Natural killer cell treated with Interleukin-12 subunit alpha and Interleukin-12 subunit beta and Interleukin-15 and Interleukin-18, amount 100 ng/mL, for 72 hours (primary cell): ENCODE measurements at regions not wholly inside any gene's neighbourhood (a gene's known extent, or its start where the extent isn't known, plus 50 kb on each side); places are given as distances from the start of the nearest gene placed in this dataset.
A peak's percentile ranks its signal among the peaks of the same experiment; 100 is the strongest.

ENCODE experiments used
- ATAC-seq, 2 donors: fragments of 150-1000 bp; cut with Tn5 transposase in 1 of 2; sonication (Bioruptor Pico), chemical (Tn5 transposase) in 1 of 2; 2 replicates each; pipeline ENCODE4 v1.10.0; 2021
- DNase-seq: peaks from one replicate; pipeline ENCODE4 v3.0.0; 2022; ENCODE audit warnings: low spot score
- H3K27ac Mint-ChIP-seq, 2 donors: 1 replicate in 1 of 2; 2 replicates in 1 of 2; pipeline ENCODE4 v1.8.0; 2022; ENCODE audit warnings: mixed read lengths in 2 of 2, mild to moderate bottlenecking in 1 of 2, moderate library complexity in 1 of 2
- H3K27me3 Mint-ChIP-seq, 2 donors: 1 replicate in 1 of 2; 2 replicates in 1 of 2; pipeline ENCODE4 v1.8.0; 2022; ENCODE audit warnings: mixed read lengths in 2 of 2
- H3K36me3 Mint-ChIP-seq: one replicate; pipeline ENCODE4 v1.8.0; 2022; ENCODE audit warnings: mixed read lengths
- H3K4me1 Mint-ChIP-seq, 2 donors: 1 replicate in 1 of 2; 2 replicates in 1 of 2; pipeline ENCODE4 v1.8.0; 2022; ENCODE audit warnings: low read depth in 2 of 2, mixed read lengths in 2 of 2, mild to moderate bottlenecking in 1 of 2
- H3K4me3 Mint-ChIP-seq: one replicate; pipeline ENCODE4 v1.8.0; 2022; ENCODE audit warnings: mixed read lengths
- H3K9me3 Mint-ChIP-seq: 2 replicates; pipeline ENCODE4 v1.8.0; 2022; ENCODE audit warnings: mixed read lengths

- Mint-ChIP-seq H3K4me1 (peaks cover 11 to 14% of the 10 kb centered on the region in 2 donors), H3K36me3 (no peaks in the 10 kb centered on the region), H3K9me3 (no peaks in the 10 kb centered on the region), H3K27ac (no peak overlapping the region), H3K27me3 (peaks cover 0 to 2% of the 10 kb centered on the region in 2 donors), H3K4me3 (no peak overlapping the region)
- no peak for DNase-seq
- no peak for ATAC-seq
Measured at GRCh38 chr4:81757691-81758090, 286.0 kb upstream of the RASGEF1B start.

- no peak for DNase-seq
- no peaks in the 10 kb centered on the region for H3K9me3 Mint-ChIP-seq
- peaks cover 11 to 13% of the 10 kb centered on the region in 2 donors for H3K4me1 Mint-ChIP-seq
- H3K27me3 Mint-ChIP-seq: peaks cover 0 to 2% of the 10 kb centered on the region in 2 donors
- peak overlapping the region; percentile 2 for H3K4me3 Mint-ChIP-seq
- H3K36me3 Mint-ChIP-seq: no peaks in the 10 kb centered on the region
- H3K27ac Mint-ChIP-seq: no peak overlapping the region
- ATAC-seq: peak; percentile 48 to 64
Measured at GRCh38 chr4:81756973-81757372, 285.3 kb upstream of the RASGEF1B start.

GRCh38 chr4:81756042-81756441 lies 284.3 kb upstream of the RASGEF1B start:
- Mint-ChIP-seq H3K9me3 (no peaks in the 10 kb centered on the region), H3K36me3 (no peaks in the 10 kb centered on the region), H3K27me3 (peaks cover 0 to 2% of the 10 kb centered on the region in 2 donors), H3K27ac (no peak overlapping the region), H3K4me1 (peaks cover 11 to 13% of the 10 kb centered on the region in 2 donors), H3K4me3 (no peak overlapping the region)
- DNase-seq (no peak), ATAC-seq (no peak)

- Mint-ChIP-seq H3K9me3 (no peaks in the 10 kb centered on the region), H3K27ac (no peak overlapping the region), H3K4me1 (peaks cover 11 to 13% of the 10 kb centered on the region in 2 donors), H3K4me3 (no peak overlapping the region), H3K27me3 (peaks cover 0 to 2% of the 10 kb centered on the region in 2 donors), H3K36me3 (no peaks in the 10 kb centered on the region)
- ATAC-seq (no peak), DNase-seq (no peak)
Measured at GRCh38 chr4:81754169-81754568, 282.5 kb upstream of the RASGEF1B start.

- Mint-ChIP-seq H3K9me3 (no peaks in the 10 kb centered on the region), H3K27me3 (peaks cover 0 to under 1% of the 10 kb centered on the region in 2 donors), H3K27ac (no peak overlapping the region), H3K4me1 (peaks cover 5 to 7% of the 10 kb centered on the region in 2 donors), H3K36me3 (no peaks in the 10 kb centered on the region), H3K4me3 (no peak overlapping the region)
- ATAC-seq: no peak
- no peak for DNase-seq
Measured at GRCh38 chr4:81751531-81752289, 280.0 kb upstream of the RASGEF1B start.

- no peak overlapping the region for H3K27ac Mint-ChIP-seq
- no peak for DNase-seq
- no peaks in the 10 kb centered on the region for H3K9me3 Mint-ChIP-seq
- H3K4me3 Mint-ChIP-seq: no peak overlapping the region
- no peaks in the 10 kb centered on the region for H3K4me1 Mint-ChIP-seq
- no peak for ATAC-seq
- H3K27me3 Mint-ChIP-seq: no peaks in the 10 kb centered on the region
- no peaks in the 10 kb centered on the region for H3K36me3 Mint-ChIP-seq
Measured at GRCh38 chr4:81747242-81747930, 275.7 kb upstream of the RASGEF1B start.

- Mint-ChIP-seq H3K27ac (no peak overlapping the region), H3K4me1 (no peaks in the 10 kb centered on the region), H3K9me3 (no peaks in the 10 kb centered on the region), H3K36me3 (no peaks in the 10 kb centered on the region), H3K4me3 (no peak overlapping the region), H3K27me3 (no peaks in the 10 kb centered on the region)
- DNase-seq: no peak
- ATAC-seq: no peak
Measured at GRCh38 chr4:81746773-81747172, 275.1 kb upstream of the RASGEF1B start.

- DNase-seq (no peak), ATAC-seq (no peak)
- Mint-ChIP-seq H3K27me3 (no peaks in the 10 kb centered on the region), H3K4me3 (no peak overlapping the region), H3K4me1 (no peaks in the 10 kb centered on the region), H3K27ac (no peak overlapping the region), H3K9me3 (no peaks in the 10 kb centered on the region), H3K36me3 (no peaks in the 10 kb centered on the region)
Measured at GRCh38 chr4:81746071-81746470, 274.4 kb upstream of the RASGEF1B start.

- H3K4me1 Mint-ChIP-seq: no peaks in the 10 kb centered on the region
- DNase-seq: no peak
- H3K27ac Mint-ChIP-seq: no peak overlapping the region
- no peak overlapping the region for H3K4me3 Mint-ChIP-seq
- H3K27me3 Mint-ChIP-seq: no peaks in the 10 kb centered on the region
- H3K36me3 Mint-ChIP-seq: no peaks in the 10 kb centered on the region
- H3K9me3 Mint-ChIP-seq: no peaks in the 10 kb centered on the region
- no peak for ATAC-seq
Measured at GRCh38 chr4:81745050-81745449, 273.3 kb upstream of the RASGEF1B start.

- H3K27ac Mint-ChIP-seq: no peak overlapping the region
- no peaks in the 10 kb centered on the region for H3K27me3 Mint-ChIP-seq
- ATAC-seq: no peak
- no peak for DNase-seq
- H3K9me3 Mint-ChIP-seq: no peaks in the 10 kb centered on the region
- H3K4me3 Mint-ChIP-seq: no peak overlapping the region
- no peaks in the 10 kb centered on the region for H3K4me1 Mint-ChIP-seq
- no peaks in the 10 kb centered on the region for H3K36me3 Mint-ChIP-seq
Measured at GRCh38 chr4:81743731-81744435, 272.2 kb upstream of the RASGEF1B start.

GRCh38 chr4:81740487-81740886 lies 268.8 kb upstream of the RASGEF1B start:
- Mint-ChIP-seq H3K27ac (no peak overlapping the region), H3K4me1 (no peaks in the 10 kb centered on the region), H3K27me3 (peaks cover 0 to 3% of the 10 kb centered on the region in 2 donors), H3K9me3 (no peaks in the 10 kb centered on the region), H3K36me3 (no peaks in the 10 kb centered on the region), H3K4me3 (no peak overlapping the region)
- no peak for ATAC-seq
- no peak for DNase-seq

- no peaks in the 10 kb centered on the region for H3K4me1 Mint-ChIP-seq
- no peak for ATAC-seq
- no peak overlapping the region for H3K27ac Mint-ChIP-seq
- no peaks in the 10 kb centered on the region for H3K9me3 Mint-ChIP-seq
- DNase-seq: no peak
- H3K4me3 Mint-ChIP-seq: no peak overlapping the region
- peaks cover 0 to 3% of the 10 kb centered on the region in 2 donors for H3K27me3 Mint-ChIP-seq
- no peaks in the 10 kb centered on the region for H3K36me3 Mint-ChIP-seq
Measured at GRCh38 chr4:81738891-81739290, 267.2 kb upstream of the RASGEF1B start.

GRCh38 chr4:81737865-81738559 lies 266.3 kb upstream of the RASGEF1B start:
- Mint-ChIP-seq H3K4me3 (no peak overlapping the region), H3K27me3 (peaks cover 0 to 3% of the 10 kb centered on the region in 2 donors), H3K9me3 (no peaks in the 10 kb centered on the region), H3K27ac (no peak overlapping the region), H3K4me1 (no peaks in the 10 kb centered on the region), H3K36me3 (no peaks in the 10 kb centered on the region)
- ATAC-seq: no peak
- no peak for DNase-seq
